ENCODE measurements at regions not wholly inside any gene's neighbourhood (a gene's known extent, or its start where the extent isn't known, plus 50 kb on each side); places are given as distances from the start of the nearest gene placed in this dataset.

- Histone ChIP-seq H3K36me3 (ENCODE audit: control insufficient read depth in 4 of 4, insufficient read depth in 3 of 4, low read depth in 1 of 4, low read length in 3 of 4) (no peaks in the 10 kb centered on the region), H3K27ac (ENCODE audit: low read depth in 1 of 2, low read length in 2 of 2) (no peak overlapping the region), H3K4me1 (ENCODE audit: control insufficient read depth in 4 of 4, insufficient read depth in 4 of 4, low read length in 3 of 4) (peaks cover 0 to under 1% (median 0%) of the 10 kb centered on the region in 4 donors), H3K9me3 (ENCODE audit: control insufficient read depth in 4 of 4, low read length in 3 of 4) (no peaks in the 10 kb centered on the region), H3K9ac (ENCODE audit: low read depth in 1 of 2, low read length in 2 of 2) (no peak overlapping the region), H3K27me3 (ENCODE audit: control insufficient read depth in 4 of 4, insufficient read depth in 4 of 4, low read length in 3 of 4) (no peaks in the 10 kb centered on the region), H3K4me3 (ENCODE audit: low read depth in 1 of 3, low read length in 3 of 3) (no peak overlapping the region)
- no peak for DNase-seq (ENCODE audit: low spot score)
- 69% methylated on average over 2 of the region's 2 CpGs for WGBS
- TF ChIP-seq FOXA1 (IDR thresholded peaks at IDR 0.05): no peak
- no peak for TF ChIP-seq ATF3 (IDR thresholded peaks at IDR 0.05)
- no peak for TF ChIP-seq SP1 (IDR thresholded peaks at IDR 0.05)
- TF ChIP-seq, protein P1, sequence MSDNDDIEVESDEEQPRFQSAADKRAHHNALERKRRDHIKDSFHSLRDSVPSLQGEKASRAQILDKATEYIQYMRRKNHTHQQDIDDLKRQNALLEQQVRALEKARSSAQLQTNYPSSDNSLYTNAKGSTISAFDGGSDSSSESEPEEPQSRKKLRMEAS (IDR thresholded peaks at IDR 0.05): no peak
- no peak for TF ChIP-seq REST (IDR thresholded peaks at IDR 0.05)
- no peak for TF ChIP-seq EGR1 (IDR thresholded peaks at IDR 0.05; ENCODE audit: low read depth in 2 of 2)
- TF ChIP-seq RAD21 (IDR thresholded peaks at IDR 0.05): no peak
- TF ChIP-seq RXRA (IDR thresholded peaks at IDR 0.05): no peak
- no peak for TF ChIP-seq YY1 (IDR thresholded peaks at IDR 0.05)
- no peak for TF ChIP-seq TAF1 (conservative IDR thresholded peaks at IDR 0.05)
- TF ChIP-seq JUND (IDR thresholded peaks at IDR 0.05): no peak
- TF ChIP-seq HNF4G (IDR thresholded peaks at IDR 0.05): no peak
- TF ChIP-seq FOXA2 (IDR thresholded peaks at IDR 0.05): no peak
Observed at GRCh38 chr1:204813522-204813921, 57.1 kb upstream of the NFASC start.

DNA sequence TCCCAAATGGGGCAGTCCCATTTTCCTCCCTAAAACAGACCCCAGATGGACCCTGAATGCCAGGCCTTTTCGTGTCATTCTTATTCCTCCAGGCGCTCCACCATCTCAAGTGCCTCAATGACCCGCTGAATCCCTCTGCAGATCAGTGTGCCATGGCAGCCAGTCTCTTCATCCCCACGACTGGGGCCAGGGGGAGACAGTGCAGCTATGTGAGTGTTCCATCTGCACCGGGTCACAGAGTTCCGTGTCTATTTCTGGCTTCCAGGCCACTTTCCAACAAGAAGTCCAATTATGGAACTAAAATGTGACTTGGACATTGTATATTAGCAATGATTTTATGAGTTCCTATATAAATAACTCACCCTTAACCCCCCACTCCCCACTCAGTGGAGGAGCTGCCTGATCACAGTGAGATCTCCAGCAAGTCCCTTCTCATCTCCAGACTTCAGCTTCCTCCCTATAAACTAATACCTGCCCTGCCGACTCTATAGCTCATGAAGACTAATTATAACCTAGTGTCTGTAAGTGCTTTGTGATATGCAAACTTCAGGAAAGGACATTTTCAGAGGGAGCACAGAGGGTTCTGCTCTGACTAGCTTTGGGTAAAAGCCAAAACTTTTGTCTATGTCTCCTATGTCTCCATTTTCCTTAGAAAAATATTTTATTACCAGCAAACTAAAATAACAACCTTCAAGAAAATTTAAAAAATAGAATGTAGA, 56.3 kb upstream of the NFASC start:
- H3K9me3 ChIP-seq (ENCODE audit: control insufficient read depth in 4 of 4, low read length in 3 of 4): no peaks in the 10 kb centered on the region
- no peak overlapping the region for H3K9ac ChIP-seq (ENCODE audit: low read depth in 1 of 2, low read length in 2 of 2)
- no peaks in the 10 kb centered on the region for H3K4me1 ChIP-seq (ENCODE audit: control insufficient read depth in 4 of 4, insufficient read depth in 4 of 4, low read length in 3 of 4)
- DNase-seq (ENCODE audit: low spot score): no peak
- H3K36me3 ChIP-seq (ENCODE audit: control insufficient read depth in 4 of 4, insufficient read depth in 3 of 4, low read depth in 1 of 4, low read length in 3 of 4): no peaks in the 10 kb centered on the region
- no peak overlapping the region for H3K4me3 ChIP-seq (ENCODE audit: low read depth in 1 of 3, low read length in 3 of 3)
- no peak overlapping the region for H3K27ac ChIP-seq (ENCODE audit: low read depth in 1 of 2, low read length in 2 of 2)
- no peaks in the 10 kb centered on the region for H3K27me3 ChIP-seq (ENCODE audit: control insufficient read depth in 4 of 4, insufficient read depth in 4 of 4, low read length in 3 of 4)
- peak; percentile 48 for TF ChIP-seq NR2F2 (IDR thresholded peaks at IDR 0.05)
- no peak for TF ChIP-seq HNF4A (conservative IDR thresholded peaks at IDR 0.05)
- 76% methylated on average over 7 of the region's 7 CpGs for WGBS

DNA sequence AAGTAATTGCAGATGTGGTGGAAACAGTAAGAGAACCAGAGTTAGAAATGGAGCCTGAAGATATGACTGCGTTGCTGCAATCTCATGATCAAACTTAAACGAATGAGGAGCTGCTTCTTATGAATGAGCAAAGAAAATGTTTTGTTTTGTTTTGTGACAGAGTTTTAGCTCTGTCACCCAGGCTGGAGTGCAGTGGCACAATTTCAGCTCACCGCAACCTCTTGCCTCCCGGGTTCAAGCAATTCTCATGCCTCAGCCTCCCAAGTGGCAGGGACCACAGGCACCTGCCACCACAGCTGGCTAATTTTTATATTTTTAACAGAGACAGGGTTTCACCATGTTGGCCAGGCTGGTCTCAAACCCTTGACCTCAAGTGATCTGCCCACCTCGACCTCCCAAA, 53.3 kb upstream of the NFASC start:
- Histone ChIP-seq H3K4me1 (ENCODE audit: control insufficient read depth in 4 of 4, insufficient read depth in 4 of 4, low read length in 3 of 4) (no peaks in the 10 kb centered on the region), H3K36me3 (ENCODE audit: control insufficient read depth in 4 of 4, insufficient read depth in 3 of 4, low read depth in 1 of 4, low read length in 3 of 4) (no peaks in the 10 kb centered on the region), H3K9me3 (ENCODE audit: control insufficient read depth in 4 of 4, low read length in 3 of 4) (no peaks in the 10 kb centered on the region), H3K4me3 (ENCODE audit: low read depth in 1 of 3, low read length in 3 of 3) (no peak overlapping the region), H3K27ac (ENCODE audit: low read depth in 1 of 2, low read length in 2 of 2) (no peak overlapping the region), H3K9ac (ENCODE audit: low read depth in 1 of 2, low read length in 2 of 2) (no peak overlapping the region), H3K27me3 (ENCODE audit: control insufficient read depth in 4 of 4, insufficient read depth in 4 of 4, low read length in 3 of 4) (no peaks in the 10 kb centered on the region)
- TF ChIP-seq SP1 (IDR thresholded peaks at IDR 0.05): no peak
- TF ChIP-seq REST (IDR thresholded peaks at IDR 0.05): no peak
- no peak for TF ChIP-seq RAD21 (IDR thresholded peaks at IDR 0.05)
- TF ChIP-seq, protein P2, sequence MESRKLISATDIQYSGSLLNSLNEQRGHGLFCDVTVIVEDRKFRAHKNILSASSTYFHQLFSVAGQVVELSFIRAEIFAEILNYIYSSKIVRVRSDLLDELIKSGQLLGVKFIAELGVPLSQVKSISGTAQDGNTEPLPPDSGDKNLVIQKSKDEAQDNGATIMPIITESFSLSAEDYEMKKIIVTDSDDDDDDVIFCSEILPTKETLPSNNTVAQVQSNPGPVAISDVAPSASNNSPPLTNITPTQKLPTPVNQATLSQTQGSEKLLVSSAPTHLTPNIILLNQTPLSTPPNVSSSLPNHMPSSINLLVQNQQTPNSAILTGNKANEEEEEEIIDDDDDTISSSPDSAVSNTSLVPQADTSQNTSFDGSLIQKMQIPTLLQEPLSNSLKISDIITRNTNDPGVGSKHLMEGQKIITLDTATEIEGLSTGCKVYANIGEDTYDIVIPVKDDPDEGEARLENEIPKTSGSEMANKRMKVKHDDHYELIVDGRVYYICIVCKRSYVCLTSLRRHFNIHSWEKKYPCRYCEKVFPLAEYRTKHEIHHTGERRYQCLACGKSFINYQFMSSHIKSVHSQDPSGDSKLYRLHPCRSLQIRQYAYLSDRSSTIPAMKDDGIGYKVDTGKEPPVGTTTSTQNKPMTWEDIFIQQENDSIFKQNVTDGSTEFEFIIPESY (IDR thresholded peaks at IDR 0.05): no peak
- no peak for TF ChIP-seq JUND (IDR thresholded peaks at IDR 0.05)
- TF ChIP-seq RXRA (IDR thresholded peaks at IDR 0.05): no peak
- no peak for TF ChIP-seq HNF4A (conservative IDR thresholded peaks at IDR 0.05)
- TF ChIP-seq HNF4G (IDR thresholded peaks at IDR 0.05): no peak
- 86% methylated on average over 5 of the region's 5 CpGs for WGBS
- DNase-seq (ENCODE audit: low spot score): no peak

All from liver (tissue), 7 donors.